DOHH2 (cell line): ENCODE measurements at regions not wholly inside any gene's neighbourhood (a gene's known extent, or its start where the extent isn't known, plus 50 kb on each side); places are given as distances from the start of the nearest gene placed in this dataset.

Experiments used
- EZH2phosphoT487 ChIP-seq: fragments of 200-600 bp; sonication (generic); IDR thresholded peaks from 2 replicates; pipeline ENCODE4 v1.6.1; 2017; ENCODE audit warnings: borderline replicate concordance, mild to moderate bottlenecking, antibody characterized with exemption, low read length, moderate library complexity, mixed read lengths
- TF ChIP-seq, protein P1 (sequence below): fragments of 200-600 bp; sonication (generic); IDR thresholded peaks from one replicate; pipeline ENCODE4 v1.5.1; 2014; ENCODE audit warnings: antibody characterized with exemption, mild to moderate bottlenecking, low read depth, low read length; ENCODE audit not compliant: poor library complexity, severe bottlenecking

DNA sequence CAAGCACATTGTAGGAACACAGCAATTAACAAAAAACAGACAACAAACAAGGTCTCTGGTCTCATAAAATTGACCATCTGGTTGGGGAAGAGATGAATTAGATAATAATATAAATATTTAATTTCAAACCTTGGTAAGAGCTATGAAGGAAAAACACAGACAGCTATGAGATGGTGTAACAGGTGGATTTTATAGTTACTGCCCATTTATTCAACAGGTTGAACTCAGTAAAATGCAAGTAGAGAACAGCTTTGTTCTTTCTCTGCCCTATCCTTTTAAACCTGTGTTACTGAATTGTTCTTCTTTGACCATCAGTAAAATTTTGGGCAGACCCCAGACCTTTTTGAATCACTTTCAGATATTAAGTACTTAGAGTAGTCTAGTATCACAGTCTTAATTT, 77.6 kb upstream of the FAM216B start:
- TF ChIP-seq, protein P1, sequence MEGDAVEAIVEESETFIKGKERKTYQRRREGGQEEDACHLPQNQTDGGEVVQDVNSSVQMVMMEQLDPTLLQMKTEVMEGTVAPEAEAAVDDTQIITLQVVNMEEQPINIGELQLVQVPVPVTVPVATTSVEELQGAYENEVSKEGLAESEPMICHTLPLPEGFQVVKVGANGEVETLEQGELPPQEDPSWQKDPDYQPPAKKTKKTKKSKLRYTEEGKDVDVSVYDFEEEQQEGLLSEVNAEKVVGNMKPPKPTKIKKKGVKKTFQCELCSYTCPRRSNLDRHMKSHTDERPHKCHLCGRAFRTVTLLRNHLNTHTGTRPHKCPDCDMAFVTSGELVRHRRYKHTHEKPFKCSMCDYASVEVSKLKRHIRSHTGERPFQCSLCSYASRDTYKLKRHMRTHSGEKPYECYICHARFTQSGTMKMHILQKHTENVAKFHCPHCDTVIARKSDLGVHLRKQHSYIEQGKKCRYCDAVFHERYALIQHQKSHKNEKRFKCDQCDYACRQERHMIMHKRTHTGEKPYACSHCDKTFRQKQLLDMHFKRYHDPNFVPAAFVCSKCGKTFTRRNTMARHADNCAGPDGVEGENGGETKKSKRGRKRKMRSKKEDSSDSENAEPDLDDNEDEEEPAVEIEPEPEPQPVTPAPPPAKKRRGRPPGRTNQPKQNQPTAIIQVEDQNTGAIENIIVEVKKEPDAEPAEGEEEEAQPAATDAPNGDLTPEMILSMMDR = no peak
- TF ChIP-seq EZH2phosphoT487 = no peak
